NCI-H526 treated with DMSO at 0.1 percent for 48 hours (cell line): ENCODE measurements at regions not wholly inside any gene's neighbourhood (a gene's known extent, or its start where the extent isn't known, plus 50 kb on each side); places are given as distances from the start of the nearest gene placed in this dataset.

Source experiments
- DNase-seq: peaks from one replicate; lab custom pipeline; 2025; lab: John Stamatoyannopoulos, UW

DNA sequence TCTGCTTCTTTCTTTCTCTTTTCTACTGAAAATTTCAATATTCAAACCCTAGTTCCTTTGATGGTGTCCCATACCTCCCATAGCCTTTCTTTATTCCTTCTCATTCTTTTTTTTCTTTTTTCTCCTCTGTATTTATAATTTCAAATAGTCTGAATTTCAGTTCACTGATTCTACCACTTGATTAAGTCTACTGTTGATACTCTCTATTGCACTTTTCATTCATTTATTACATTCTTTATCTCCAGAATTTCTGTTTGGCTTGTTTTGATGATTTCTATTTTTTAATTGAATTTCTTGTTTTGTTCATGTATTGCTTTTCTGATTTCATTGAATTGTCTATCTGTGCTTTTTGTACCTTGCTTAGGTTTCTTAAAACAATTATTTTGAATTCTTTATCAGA, 111.9 kb upstream of the VRK2 start:
- no peak for DNase-seq

DNA sequence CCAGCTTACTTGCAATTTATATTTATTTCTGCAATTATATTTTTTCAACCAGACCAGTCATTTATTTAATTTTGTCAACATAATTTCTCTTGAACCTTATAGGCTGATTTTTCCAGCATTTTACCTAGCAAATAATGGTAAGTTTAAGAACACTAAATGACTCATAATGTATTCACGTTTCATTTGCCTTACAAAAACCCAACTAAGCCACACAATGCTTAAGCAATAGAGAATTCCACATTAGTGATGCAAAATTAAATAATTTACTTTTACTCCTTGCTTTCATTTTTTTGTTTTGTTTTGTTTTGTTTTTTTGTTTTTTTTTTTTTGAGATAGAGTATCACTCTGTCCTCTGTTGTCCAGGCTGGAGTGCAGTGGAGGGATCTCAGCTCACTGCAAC, 110.4 kb upstream of the VRK2 start:
- DNase-seq, result no peak

DNA sequence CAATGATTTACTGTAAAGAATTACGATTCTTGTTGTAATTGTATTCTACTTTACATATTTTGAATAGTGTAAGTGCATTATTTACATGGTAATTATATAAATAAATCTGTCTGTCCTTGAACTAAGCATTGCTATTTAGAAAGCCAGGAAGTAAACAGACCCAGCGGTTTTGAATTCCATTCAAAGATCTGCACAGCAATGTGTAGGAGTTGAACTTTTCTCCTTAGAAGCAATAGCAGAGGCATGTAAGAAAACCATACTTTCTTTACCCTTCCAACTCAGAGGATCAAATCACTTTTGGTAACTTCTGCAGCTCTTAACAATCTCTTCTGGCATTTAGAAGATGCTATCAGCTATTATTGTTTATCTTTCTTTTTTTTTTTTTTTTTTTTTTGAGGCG, 109.2 kb upstream of the VRK2 start:
- no peak for DNase-seq

DNA sequence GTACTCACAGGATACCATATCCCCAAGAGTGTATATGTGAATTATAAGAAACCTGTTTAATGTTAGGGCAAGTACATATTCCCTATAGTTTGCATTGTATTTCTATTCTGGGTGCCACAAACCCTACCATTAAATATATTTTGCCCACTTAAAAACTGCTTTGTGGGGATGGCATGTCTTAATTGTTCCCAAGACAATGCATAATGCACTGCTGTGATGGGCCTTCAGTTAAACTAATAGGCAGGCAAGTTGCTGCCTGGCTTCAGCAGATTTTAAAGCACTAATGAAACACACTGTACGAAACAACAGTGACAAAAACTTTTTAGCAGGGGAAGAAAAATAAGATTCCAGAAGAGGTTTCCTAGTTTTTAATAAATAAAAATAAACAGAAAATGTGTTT, 104.8 kb upstream of the VRK2 start:
- DNase-seq, result no peak

DNA sequence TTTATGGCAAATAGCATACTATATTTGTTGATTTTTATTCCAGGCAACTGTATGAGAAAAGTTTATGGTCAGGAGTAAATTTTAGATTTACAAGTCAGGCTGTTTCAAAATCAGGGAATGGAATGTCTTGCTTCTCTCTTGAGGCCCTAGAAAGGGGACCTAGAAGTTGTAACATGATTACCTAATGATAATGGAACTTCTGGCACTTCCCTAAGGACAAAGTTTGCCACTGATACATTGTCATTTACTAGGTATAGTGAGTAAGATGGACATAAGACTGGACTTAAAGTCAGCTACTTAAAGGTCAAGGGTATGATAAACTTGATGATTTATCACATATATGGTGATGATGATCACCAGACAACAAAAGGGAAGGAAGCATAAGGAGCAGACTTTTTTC, 103.3 kb upstream of the VRK2 start:
- DNase-seq, result no peak

DNA sequence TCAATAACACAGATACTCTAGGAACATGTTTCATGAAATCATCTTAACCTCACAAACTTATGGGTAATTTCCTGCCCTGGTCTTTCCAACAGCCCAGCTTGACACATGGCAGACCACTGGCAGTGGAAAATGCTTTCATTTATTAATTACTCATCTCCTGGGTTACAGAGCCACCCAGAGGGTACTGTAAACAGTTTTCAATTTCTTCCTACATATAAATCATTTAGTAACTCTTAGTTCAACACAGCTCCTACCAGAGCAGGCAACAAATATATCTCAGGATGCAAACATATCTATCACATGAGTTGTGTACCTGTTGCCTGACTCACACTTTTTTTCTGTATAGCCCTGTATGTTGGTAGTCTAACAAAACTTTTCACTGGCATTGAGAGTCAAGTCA, 99.2 kb upstream of the VRK2 start:
- DNase-seq, result no peak

DNA sequence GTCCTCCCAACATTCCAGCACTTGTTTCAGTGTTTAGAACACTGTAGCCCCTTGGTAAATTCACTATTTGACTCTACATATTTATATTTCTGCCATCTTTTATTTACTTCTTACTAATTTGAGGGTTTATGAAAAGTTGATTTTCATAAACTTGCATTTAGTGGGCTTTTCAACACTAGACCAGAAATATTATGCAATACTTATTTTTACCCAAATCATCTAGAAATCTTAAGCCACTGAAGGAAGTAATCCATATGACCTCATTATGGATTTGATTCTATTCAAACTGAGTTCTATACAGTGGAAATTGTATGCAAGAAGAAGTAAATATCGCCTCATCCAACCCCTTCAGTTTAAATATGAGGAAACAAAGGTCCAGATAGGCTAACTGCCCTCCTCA, 92.6 kb upstream of the VRK2 start:
- DNase-seq, result no peak

DNA sequence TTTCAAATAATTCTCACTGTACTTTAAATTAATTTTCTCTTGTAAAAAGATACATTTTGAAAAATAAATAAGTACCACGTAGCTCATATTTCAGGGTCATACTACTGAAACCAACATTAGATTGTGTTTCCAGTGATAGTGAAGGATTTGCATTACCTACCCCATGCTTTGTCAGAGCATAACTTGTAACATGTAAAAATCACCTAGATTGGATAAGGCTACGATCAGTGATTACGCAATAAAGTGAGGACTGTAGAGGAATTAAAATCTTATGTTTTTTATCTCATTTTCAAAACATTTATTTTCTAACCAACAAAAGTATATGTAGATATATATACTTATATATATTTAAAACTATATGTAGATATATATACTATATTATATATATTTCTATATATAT, 89.4 kb upstream of the VRK2 start:
- DNase-seq, result no peak

DNA sequence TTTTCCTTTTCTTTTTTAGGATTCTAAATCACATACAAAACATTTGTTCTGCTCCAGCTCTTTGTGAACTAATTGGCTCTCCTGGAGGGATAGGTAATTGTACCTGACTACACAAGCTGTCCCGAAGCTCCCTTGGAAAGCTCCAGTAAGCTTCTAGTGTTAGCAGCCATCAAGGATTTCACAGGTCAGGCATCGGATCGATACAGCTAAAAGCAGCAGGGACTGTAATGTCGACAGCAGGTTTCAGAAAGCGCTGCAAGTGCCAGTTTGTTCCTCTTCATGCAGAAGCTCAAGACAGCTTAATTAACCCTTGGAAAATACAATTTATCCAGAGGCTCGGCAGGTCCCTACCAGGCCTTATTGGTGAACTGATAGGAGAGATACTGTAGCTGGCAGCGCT, 87.2 kb upstream of the VRK2 start:
- DNase-seq, result no peak

DNA sequence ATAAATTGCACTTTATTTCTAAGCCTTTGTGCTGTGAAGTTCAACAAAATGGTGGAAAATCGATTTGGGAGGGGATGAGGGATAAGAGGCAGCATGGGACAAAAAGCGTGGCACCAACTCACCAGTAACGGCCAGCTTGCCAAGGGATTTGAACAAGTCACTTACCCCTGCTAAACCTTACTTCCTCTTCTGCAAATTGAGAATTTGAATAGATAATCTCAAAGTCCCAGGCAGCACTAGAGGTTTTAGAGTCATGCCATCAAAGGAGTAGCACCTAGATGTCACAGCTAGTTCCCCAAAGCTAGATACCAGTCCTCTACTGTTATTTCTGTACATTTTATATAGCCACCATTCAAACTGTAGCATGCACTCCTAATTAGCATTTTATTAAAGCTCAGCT, 83.7 kb upstream of the VRK2 start:
- no peak for DNase-seq

DNA sequence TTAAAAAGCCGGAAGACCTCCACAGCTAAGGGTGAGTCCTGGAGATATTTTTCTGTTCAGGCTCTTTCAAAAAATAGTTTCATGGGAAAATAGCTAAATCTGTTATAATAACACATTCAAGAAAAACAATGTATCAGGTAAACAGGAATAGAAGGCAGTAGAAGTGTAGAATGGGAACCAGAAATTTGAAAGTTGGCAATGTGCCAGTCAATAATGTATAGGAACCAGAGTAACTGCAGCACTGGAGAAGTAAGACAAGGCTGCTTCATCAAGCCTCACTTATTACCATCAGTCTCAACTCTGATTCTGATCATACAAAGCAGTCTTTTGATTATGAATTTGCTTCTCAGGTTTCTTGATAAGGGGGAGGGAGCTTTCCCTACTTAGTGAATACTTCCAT, 81.4 kb upstream of the VRK2 start:
- DNase-seq, result no peak

DNA sequence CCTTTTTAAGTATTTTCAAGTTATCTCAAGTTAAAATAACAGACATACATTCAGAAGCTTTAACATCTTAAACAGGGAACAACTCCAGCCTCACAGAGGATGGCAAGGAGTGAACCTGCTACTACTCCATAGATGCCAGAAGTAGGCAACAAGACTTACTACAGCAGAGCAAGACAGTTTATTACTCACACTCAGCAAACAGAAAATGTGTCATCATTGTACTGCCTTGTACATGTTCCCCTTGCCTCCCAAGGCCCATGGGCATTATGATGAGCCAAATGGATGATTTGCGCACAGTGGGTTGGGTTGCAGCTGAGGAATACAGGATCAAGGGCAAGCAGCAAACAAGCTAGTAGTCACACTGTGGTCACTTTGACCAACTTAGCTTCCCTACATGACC, 80.6 kb upstream of the VRK2 start:
- no peak for DNase-seq

DNA sequence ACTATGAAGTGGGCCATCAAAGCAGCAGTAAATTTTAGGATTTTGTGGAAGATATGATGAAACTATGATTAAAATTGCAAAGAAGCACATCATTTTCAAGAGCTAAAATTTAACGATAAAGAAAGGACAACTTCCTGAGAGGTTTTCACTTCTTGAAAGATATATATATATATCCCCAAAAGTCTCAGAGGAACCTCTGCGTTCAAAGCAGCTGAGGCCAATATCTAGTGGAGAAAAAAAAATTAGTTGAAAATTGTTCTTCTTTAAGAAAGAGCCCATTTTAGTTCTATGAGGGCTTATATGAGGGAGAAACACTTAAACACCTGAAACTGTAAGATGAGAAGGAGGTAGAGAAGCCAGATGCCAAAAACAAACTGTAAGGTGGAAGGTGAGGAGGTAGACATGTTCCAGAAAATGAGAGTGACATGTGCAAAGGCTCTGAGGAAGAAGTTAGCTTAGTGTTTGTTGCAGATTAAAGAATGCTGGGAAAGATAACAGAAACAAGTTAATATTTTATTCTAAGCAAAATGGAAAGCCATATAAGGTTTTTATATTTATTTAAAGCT, 72.9 kb upstream of the VRK2 start:
- no peak for DNase-seq

DNA sequence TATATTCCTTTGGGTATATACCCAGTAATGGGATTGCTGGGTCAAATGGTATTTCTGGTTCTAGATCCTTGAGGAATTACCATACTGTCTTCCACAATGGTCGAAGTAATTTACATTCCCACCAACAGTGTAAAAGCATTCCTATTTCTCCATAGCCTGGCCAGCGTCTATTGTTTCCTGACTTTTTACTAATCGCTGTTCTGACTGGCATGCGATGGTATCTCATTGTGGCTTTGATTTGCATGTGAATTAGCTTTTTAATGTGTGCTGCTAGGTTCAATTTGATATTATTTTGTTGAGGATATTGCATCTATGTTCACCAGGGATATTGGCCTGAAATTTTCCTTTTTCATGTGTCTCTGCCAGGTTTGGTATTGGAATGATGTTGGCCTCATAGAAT, 67.4 kb upstream of the VRK2 start:
- no peak for DNase-seq

DNA sequence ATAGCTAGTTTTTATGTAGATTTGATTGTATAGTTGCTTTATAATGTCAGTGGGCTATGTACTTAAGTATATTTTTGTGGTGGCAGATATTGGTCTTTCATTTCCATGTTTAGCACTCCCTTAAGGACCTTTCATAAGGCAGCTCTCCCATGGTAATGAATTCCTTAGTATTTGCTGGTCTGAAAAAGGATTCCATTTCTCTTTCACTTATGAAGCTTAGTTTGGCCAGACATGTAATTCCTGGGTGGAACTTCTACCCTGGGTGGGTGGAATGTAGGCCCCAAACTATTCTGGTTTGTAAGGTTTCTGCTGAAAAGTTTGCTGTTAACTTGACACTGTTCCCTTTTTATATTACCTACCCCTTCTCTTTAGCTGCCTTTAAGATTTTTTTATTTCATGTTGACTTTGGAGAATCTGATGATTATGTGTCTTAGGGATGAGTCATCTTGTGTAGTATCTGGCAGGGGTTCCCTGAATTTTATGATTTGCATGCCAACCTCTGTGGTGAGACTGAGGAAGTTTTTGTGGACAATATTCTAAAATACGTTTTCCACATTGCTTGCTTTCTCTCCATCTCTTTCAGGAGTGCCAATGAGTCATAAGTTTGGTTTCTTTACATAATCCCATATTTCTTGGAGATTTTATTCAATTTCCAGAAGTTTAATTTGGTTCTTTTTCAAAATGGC, 65.4 kb upstream of the VRK2 start:
- no peak for DNase-seq

DNA sequence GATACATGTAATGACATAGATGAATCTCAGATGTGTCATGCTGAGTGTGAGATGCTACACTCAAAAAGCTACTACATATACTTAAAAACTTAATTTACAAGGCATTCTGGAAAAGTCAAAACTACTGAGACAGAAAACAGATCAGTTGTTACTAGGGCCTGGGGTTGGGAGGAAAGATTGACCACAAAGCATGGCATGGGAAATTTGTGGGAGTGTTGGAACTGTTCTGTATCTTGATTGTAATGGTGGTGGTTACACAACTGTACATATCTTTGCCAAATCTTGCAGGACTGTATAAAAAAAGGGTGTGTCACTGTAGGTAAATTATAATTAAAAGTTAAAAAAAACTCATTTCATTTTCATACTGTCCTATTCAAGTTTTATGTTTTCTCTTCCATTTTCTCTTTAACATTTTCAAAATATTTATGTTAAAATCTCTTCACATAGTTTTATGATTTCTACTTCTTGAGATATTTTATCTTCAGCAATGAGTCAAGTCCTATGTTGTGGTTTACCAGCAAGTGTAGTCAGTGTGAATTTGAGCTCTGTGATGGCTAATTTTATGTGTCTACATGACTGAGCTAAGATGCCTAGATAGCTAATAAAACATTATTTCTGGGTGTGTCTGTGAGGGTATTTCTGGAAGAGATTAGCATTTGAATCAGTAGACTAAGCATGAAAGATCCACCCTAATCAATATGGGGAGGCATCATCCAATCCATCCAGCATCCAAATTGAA, 58.6 kb upstream of the VRK2 start:
- no peak for DNase-seq

DNA sequence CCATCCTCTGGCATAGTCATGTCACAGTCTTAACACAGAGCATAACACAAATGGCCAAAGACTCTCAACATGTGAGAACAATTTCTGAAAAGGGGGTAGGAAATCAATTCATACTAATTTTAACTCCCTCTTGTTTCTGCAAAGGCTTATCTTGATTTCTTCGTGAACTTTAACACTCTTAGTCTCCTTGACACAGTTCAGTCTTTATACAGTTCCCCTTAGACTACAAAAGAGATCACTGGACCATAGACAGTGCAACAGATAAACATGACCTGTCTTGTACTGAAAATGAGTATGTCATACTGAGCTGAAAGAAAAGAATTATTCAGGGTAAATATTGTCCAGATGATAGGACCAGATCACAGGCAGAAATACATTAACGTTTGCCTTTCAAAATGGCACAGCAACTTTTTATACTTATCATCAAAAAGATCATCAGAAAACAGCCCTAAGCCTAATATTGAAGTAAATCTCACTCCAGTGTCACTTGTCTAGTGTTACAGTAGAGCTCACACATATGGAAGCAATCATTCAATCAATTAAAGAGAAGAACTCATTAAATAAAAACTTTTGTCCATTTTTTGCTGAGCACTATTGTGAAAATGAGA, 56.4 kb upstream of the VRK2 start:
- DNase-seq, result no peak
